K562 (cell line): ENCODE measurements at regions not wholly inside any gene's neighbourhood (a gene's known extent, or its start where the extent isn't known, plus 50 kb on each side); places are given as distances from the start of the nearest gene placed in this dataset.

ENCODE experiments used
- ATAC-seq: fragments of 200-7000 bp; cut with Tn5 transposase; 3 replicates; pipeline ENCODE4 v1.9.1; 2020; ENCODE audit warnings: moderate library complexity
- BruUV-seq: library from RNA; stranded (reverse); fragments of 400-500 nt; replicated peaks from 2 replicates; lab custom pipeline; 2021; lab: Mats Ljungman, UMichigan
- CTCF ChIA-PET: fragments of 300-600 bp; formaldehyde crosslinking; extraction: SDS; loops from one replicate; lab custom pipeline; 2021; ENCODE audit warnings: low intra/inter-chr PET ratio; lab: Yijun Ruan, JAX
- POLR2A ChIA-PET: fragments of 300-600, 350-650 bp; sonication (Branson Sonifier 250); formaldehyde crosslinking; extraction: SDS; loops from one replicate; lab custom pipeline; 2021; ENCODE audit warnings: antibody characterized with exemption, inconsistent platforms; lab: Yijun Ruan, JAX
- DNase-seq, 4 experiments: peaks; one replicate each; pipeline versions ENCODE4 v3.0.0 to v3.0.0-alpha.2; 2011 to 2018; ENCODE audit warnings: low spot score in 3 of 4, mixed read lengths in 3 of 4; ENCODE audit errors: extremely low read depth in 1 of 4
- FAIRE-seq: peaks from 2 replicates; lab custom pipeline; 2011; peaks lifted over from hg19 to GRCh38; lab: Jason Lieb, UNC
- H2AFZ ChIP-seq: 2 replicates; pipeline ENCODE4 v1.6.0; 2011; ENCODE audit warnings: low read depth, low read length, control low read depth, inconsistent platforms
- H3K27ac ChIP-seq: fragments of 200-600 bp; 3 replicates; pipeline ENCODE4 v1.8.0; 2011; ENCODE audit warnings: low read depth, mild to moderate bottlenecking, control low read depth, inconsistent platforms, low read length, moderate library complexity, mixed read lengths; ENCODE audit errors: extremely low read depth
- H3K27me3 ChIP-seq, 2 experiments: fragments of 300-600 bp in 1 of 2; 2 replicates in 1 of 2; 3 replicates in 1 of 2; pipeline versions ENCODE4 v1.6.0 to v1.8.0; 2011; ENCODE audit warnings: inconsistent platforms in 2 of 2, low read length in 2 of 2, mild to moderate bottlenecking in 1 of 2, mixed read lengths in 1 of 2, moderate library complexity in 1 of 2; ENCODE audit not compliant: control insufficient read depth in 2 of 2, insufficient read depth in 2 of 2
- H3K36me3 ChIP-seq: fragments of 300-600 bp; 3 replicates; pipeline ENCODE4 v1.8.0; 2011; ENCODE audit warnings: mild to moderate bottlenecking, low read length, inconsistent platforms; ENCODE audit not compliant: control insufficient read depth, insufficient read depth
- H3K4me1 ChIP-seq, 2 experiments: fragments of 200-600 bp in 1 of 2; replicated peaks in 1 of 2; 2 replicates in 1 of 2; 3 replicates in 1 of 2; pipeline versions ENCODE4 v1.5.1 to v1.8.0; 2011; ENCODE audit warnings: inconsistent platforms in 2 of 2, low read length in 2 of 2, mild to moderate bottlenecking in 1 of 2, mixed read lengths in 1 of 2, moderate library complexity in 1 of 2; ENCODE audit not compliant: control insufficient read depth in 2 of 2, insufficient read depth in 2 of 2
- H3K4me2 ChIP-seq: 2 replicates; pipeline ENCODE4 v1.6.1; 2011; ENCODE audit warnings: low read length, control low read depth, inconsistent platforms, mixed read lengths; ENCODE audit not compliant: insufficient read depth
- H3K4me3 ChIP-seq: fragments of 200-600 bp; sonication (generic), shearing (Covaris generic); 2 replicates; pipeline ENCODE4 v1.5.1; 2016; ENCODE audit warnings: control low read depth, inconsistent platforms
- H3K79me2 ChIP-seq: fragments of 200-600 bp; 3 replicates; pipeline ENCODE4 v1.8.0; 2011; ENCODE audit warnings: low read length, inconsistent platforms; ENCODE audit not compliant: control insufficient read depth, insufficient read depth
- H3K9ac ChIP-seq, 2 experiments: 2 replicates each; pipeline versions ENCODE4 v1.6.0 to v1.6.1; 2011; ENCODE audit warnings: low read depth in 2 of 2, low read length in 2 of 2, control low read depth in 1 of 2, inconsistent platforms in 1 of 2, mild to moderate bottlenecking in 1 of 2, mixed read lengths in 1 of 2; ENCODE audit not compliant: insufficient read depth in 1 of 2
- H3K9me1 ChIP-seq: one replicate; pipeline ENCODE4 v1.6.0; 2011; ENCODE audit warnings: inconsistent platforms, mild to moderate bottlenecking, low read length, moderate library complexity; ENCODE audit not compliant: control insufficient read depth, insufficient read depth
- H3K9me3 ChIP-seq: replicated peaks from 2 replicates; pipeline ENCODE4 v1.5.1; 2011; ENCODE audit warnings: low read depth, low read length, inconsistent platforms; ENCODE audit not compliant: control insufficient read depth, insufficient read depth
- H4K20me1 ChIP-seq: replicated peaks from 2 replicates; pipeline ENCODE4 v1.6.1; 2011; ENCODE audit warnings: low read length, inconsistent platforms, mixed read lengths; ENCODE audit not compliant: control insufficient read depth, insufficient read depth
- LCOR ChIP-seq: sonication (generic); formaldehyde crosslinking; IDR thresholded peaks from 2 replicates; pipeline ENCODE4 v1.8.0; 2022; ENCODE audit warnings: mild to moderate bottlenecking, missing genetic modification reagents
- MCM5 ChIP-seq: fragments of 450-650 bp; IDR thresholded peaks from 2 replicates; pipeline ENCODE4 v1.6.1; 2016; ENCODE audit warnings: low read depth
- MECOM ChIP-seq: fragments of 250-450 bp; sonication (Bioruptor Pico); IDR thresholded peaks from 2 replicates; pipeline ENCODE4 v1.8.0; 2022; ENCODE audit warnings: inconsistent platforms
- PYGO2 ChIP-seq: fragments of 450-650 bp; IDR thresholded peaks from 2 replicates; pipeline ENCODE4 v1.6.1; 2016; ENCODE audit warnings: mild to moderate bottlenecking, missing genetic modification characterization, moderate library complexity, missing compliant biosample characterization
- SMC3 ChIP-seq: conservative IDR thresholded peaks from 2 replicates; pipeline ENCODE4 v1.6.1; 2011; ENCODE audit warnings: low read depth, low read length, improper control_type of control experiment; ENCODE audit not compliant: insufficient read depth
- SRSF1 ChIP-seq: fragments of 200-400 bp; formaldehyde crosslinking; IDR thresholded peaks from 2 replicates; pipeline ENCODE4 v1.6.1; 2017; ENCODE audit warnings: mild to moderate bottlenecking, low read depth, low read length, moderate library complexity
- SRSF9 ChIP-seq: fragments of 200-400 bp; formaldehyde crosslinking; IDR thresholded peaks from 2 replicates; pipeline ENCODE4 v1.6.1; 2017; ENCODE audit warnings: low read depth, low read length, borderline replicate concordance
- U2AF2 ChIP-seq: fragments of 200-400 bp; formaldehyde crosslinking; optimal IDR thresholded peaks from 2 replicates; pipeline ENCODE3; 2017; ENCODE audit warnings: low read depth, mild to moderate bottlenecking, low read length
- ZNF217 ChIP-seq: sonication (generic); formaldehyde crosslinking; IDR thresholded peaks from 2 replicates; pipeline ENCODE4 v1.8.0; 2022; ENCODE audit warnings: mild to moderate bottlenecking, missing genetic modification reagents
- ZNF696 ChIP-seq: fragments of 250-450 bp; sonication (Bioruptor Pico); conservative IDR thresholded peaks from 2 replicates; pipeline ENCODE4 v1.4.0; 2020; ENCODE audit warnings: mild to moderate bottlenecking, moderate library complexity
- WGBS: fragments of 100-300 bp; shearing (Covaris generic); methylation state at CpG from one replicate; pipeline ENCODE4 v1.1.6; 2016; ENCODE audit warnings: low coverage, mixed read lengths; ENCODE audit not compliant: insufficient coverage; ENCODE audit errors: missing lambda C conversion rate; 5-methylcytosine and 5-hydroxymethylcytosine counted together
- in situ Hi-C: fragments of 300-500 bp; cut with MboI; formaldehyde crosslinking; loops from 4 replicates; pipeline ENCODE4 v1.15.0; 2018; ENCODE audit warnings: inconsistent platforms, mixed read lengths
- intact Hi-C: fragments of 100-400 bp; cut with micrococcal nuclease; formaldehyde crosslinking; loops from 2 replicates; pipeline ENCODE4 v1.14.2; 2022
- TF ChIP-seq, protein P1 (sequence below): IDR thresholded peaks from 2 replicates; pipeline ENCODE4 v1.6.1; 2016; ENCODE audit warnings: missing genetic modification characterization, missing compliant biosample characterization
- TF ChIP-seq, protein P2 (sequence below): sonication (generic); formaldehyde crosslinking; IDR thresholded peaks from 2 replicates; pipeline ENCODE4 v1.8.0; 2022; ENCODE audit warnings: mild to moderate bottlenecking, missing genetic modification reagents, borderline replicate concordance
- TF ChIP-seq, protein P3 (sequence below): fragments of 450-650 bp; formaldehyde crosslinking; IDR thresholded peaks from 2 replicates; pipeline ENCODE4 v1.4.0; 2022; ENCODE audit warnings: missing genetic modification characterization

DNA sequence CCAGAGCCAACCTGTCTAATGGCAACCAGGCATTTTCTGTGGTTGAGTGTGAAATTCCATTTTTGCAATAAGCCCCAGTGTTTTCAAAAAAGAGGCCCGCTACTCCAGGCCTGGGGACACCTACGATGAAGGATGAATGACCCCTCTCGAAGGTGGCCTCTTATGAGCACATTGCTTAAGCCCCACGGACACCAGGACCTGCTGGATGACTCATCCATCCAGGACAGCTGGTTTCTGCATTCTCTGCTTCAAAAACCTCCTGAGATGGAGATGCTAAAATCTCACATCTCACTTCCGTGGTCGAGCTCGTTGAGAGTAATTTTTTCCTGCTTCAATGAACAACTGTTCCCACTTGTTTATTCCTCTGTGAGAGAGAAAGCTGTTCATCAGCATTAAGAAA lies 150.2 kb upstream of the FZD8 start (continued):
- TF ChIP-seq, protein P1, sequence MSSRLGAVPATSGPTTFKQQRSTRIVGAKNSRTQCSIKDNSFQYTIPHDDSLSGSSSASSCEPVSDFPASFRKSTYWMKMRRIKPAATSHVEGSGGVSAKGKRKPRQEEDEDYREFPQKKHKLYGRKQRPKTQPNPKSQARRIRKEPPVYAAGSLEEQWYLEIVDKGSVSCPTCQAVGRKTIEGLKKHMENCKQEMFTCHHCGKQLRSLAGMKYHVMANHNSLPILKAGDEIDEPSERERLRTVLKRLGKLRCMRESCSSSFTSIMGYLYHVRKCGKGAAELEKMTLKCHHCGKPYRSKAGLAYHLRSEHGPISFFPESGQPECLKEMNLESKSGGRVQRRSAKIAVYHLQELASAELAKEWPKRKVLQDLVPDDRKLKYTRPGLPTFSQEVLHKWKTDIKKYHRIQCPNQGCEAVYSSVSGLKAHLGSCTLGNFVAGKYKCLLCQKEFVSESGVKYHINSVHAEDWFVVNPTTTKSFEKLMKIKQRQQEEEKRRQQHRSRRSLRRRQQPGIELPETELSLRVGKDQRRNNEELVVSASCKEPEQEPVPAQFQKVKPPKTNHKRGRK (tag): no peak
- TF ChIP-seq PYGO2 (tag): no peak
- no peak for TF ChIP-seq LCOR (CRISPR knock-in tag)
- no peak for TF ChIP-seq MECOM
- TF ChIP-seq SRSF1: no peak
- TF ChIP-seq SRSF9: no peak
- TF ChIP-seq ZNF696: no peak
- no peak for TF ChIP-seq U2AF2
- TF ChIP-seq, all 486 proteins: peak for 0

DNA sequence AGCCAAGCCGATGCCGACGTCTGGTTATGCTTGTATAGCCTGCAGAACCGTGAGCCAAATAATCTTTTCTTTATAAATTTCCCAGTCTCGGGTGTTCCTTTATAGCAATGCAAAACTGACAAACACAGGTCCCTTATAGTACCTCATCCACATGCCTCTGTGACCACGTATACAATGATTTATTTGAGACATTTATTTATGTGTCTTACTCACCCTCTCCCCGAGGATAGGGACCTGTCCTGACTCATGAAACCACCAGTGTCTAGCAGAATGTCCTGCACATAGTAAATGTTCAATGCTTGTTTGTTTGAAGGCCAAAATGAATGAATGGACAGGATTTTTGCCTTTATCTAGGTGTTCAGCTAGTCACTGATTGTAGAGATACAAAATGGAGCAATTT lies 147.9 kb upstream of the FZD8 start:
- DNase-seq (no peak), FAIRE-seq (no peak), ATAC-seq (no peak)
- H3K4me1 ChIP-seq: no peaks in the 10 kb centered on the region
- ChIA-PET POLR2A (interaction anchor here (1.6 kb wide), 1 partner anchor 14 kb away, joined by 3 read pairs; no protein-coding TSS in a partner anchor), CTCF (no interaction called here)
- BruUV-seq: no TSS peak
- no peak overlapping the region for H3K4me3 ChIP-seq
- H3K79me2 ChIP-seq: no peaks in the 10 kb centered on the region
- no peaks in the 10 kb centered on the region for H3K9me3 ChIP-seq
- in situ Hi-C loops: loop anchor here (25.0 kb wide), 1 partner anchor 553 kb away; no protein-coding TSS in a partner anchor
- intact Hi-C loops: no loop called here
- no peaks in the 10 kb centered on the region for H3K9me1 ChIP-seq
- no peaks in the 10 kb centered on the region for H3K36me3 ChIP-seq
- H3K27ac ChIP-seq: no peak overlapping the region
- no peak overlapping the region for H2AFZ ChIP-seq
- H3K27me3 ChIP-seq: no peaks in the 10 kb centered on the region
- H3K9ac ChIP-seq: no peak overlapping the region
- 0% methylated on average over 7 of the region's 7 CpGs for WGBS
- no peak overlapping the region for H3K4me2 ChIP-seq
- H4K20me1 ChIP-seq: no peaks in the 10 kb centered on the region
- TF ChIP-seq, protein P2, sequence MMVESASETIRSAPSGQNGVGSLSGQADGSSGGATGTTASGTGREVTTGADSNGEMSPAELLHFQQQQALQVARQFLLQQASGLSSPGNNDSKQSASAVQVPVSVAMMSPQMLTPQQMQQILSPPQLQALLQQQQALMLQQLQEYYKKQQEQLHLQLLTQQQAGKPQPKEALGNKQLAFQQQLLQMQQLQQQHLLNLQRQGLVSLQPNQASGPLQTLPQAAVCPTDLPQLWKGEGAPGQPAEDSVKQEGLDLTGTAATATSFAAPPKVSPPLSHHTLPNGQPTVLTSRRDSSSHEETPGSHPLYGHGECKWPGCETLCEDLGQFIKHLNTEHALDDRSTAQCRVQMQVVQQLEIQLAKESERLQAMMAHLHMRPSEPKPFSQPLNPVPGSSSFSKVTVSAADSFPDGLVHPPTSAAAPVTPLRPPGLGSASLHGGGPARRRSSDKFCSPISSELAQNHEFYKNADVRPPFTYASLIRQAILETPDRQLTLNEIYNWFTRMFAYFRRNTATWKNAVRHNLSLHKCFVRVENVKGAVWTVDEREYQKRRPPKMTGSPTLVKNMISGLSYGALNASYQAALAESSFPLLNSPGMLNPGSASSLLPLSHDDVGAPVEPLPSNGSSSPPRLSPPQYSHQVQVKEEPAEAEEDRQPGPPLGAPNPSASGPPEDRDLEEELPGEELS (CRISPR knock-in tag): no peak
- TF ChIP-seq, protein P3, sequence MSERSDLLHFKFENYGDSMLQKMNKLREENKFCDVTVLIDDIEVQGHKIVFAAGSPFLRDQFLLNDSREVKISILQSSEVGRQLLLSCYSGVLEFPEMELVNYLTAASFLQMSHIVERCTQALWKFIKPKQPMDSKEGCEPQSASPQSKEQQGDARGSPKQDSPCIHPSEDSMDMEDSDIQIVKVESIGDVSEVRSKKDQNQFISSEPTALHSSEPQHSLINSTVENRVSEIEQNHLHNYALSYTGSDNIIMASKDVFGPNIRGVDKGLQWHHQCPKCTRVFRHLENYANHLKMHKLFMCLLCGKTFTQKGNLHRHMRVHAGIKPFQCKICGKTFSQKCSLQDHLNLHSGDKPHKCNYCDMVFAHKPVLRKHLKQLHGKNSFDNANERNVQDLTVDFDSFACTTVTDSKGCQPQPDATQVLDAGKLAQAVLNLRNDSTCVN: no peak
- TF ChIP-seq SMC3 (no peak), ZNF217 (CRISPR knock-in tag) (no peak), MCM5 (no peak)
- TF ChIP-seq, protein P1 (tag): no peak
